H9 (cell line): ENCODE measurements at regions not wholly inside any gene's neighbourhood (a gene's known extent, or its start where the extent isn't known, plus 50 kb on each side); places are given as distances from the start of the nearest gene placed in this dataset.

Source experiments
- DNase-seq: peaks from one replicate; pipeline ENCODE4 v3.0.0-alpha.2; 2017
- H2AFZ ChIP-seq: one replicate; pipeline ENCODE4 v1.6.1; 2013; ENCODE audit warnings: mild to moderate bottlenecking, low read length, control low read depth, moderate library complexity
- H2AK5ac ChIP-seq: 2 replicates; pipeline ENCODE4 v1.6.1; 2013; ENCODE audit warnings: low read length, control low read depth, mixed read lengths; ENCODE audit not compliant: insufficient read length
- H2BK120ac ChIP-seq: one replicate; pipeline ENCODE4 v1.6.1; 2013; ENCODE audit warnings: low read depth, mild to moderate bottlenecking, low read length, control low read depth, inconsistent platforms; ENCODE audit not compliant: poor library complexity, severe bottlenecking
- H2BK12ac ChIP-seq: 2 replicates; pipeline ENCODE4 v1.6.1; 2013; ENCODE audit warnings: low read length, control low read depth, mixed read lengths, low read depth; ENCODE audit not compliant: insufficient read length
- H2BK15ac ChIP-seq: 2 replicates; pipeline ENCODE4 v1.6.1; 2013; ENCODE audit warnings: low read depth, low read length, control low read depth
- H2BK20ac ChIP-seq: one replicate; pipeline ENCODE4 v1.6.1; 2013; ENCODE audit warnings: low read depth, mild to moderate bottlenecking, low read length, control low read depth, inconsistent platforms; ENCODE audit not compliant: poor library complexity, severe bottlenecking
- H2BK5ac ChIP-seq: 2 replicates; pipeline ENCODE4 v1.6.1; 2013; ENCODE audit warnings: low read length, control low read depth, mixed read lengths; ENCODE audit not compliant: insufficient read length
- H3K14ac ChIP-seq: 2 replicates; pipeline ENCODE4 v1.6.1; 2013; ENCODE audit warnings: low read length, control low read depth; ENCODE audit not compliant: insufficient read depth
- H3K18ac ChIP-seq: 2 replicates; pipeline ENCODE4 v1.6.1; 2013; ENCODE audit warnings: low read depth, mild to moderate bottlenecking, mixed read lengths, low read length, control low read depth; ENCODE audit not compliant: insufficient read length
- H3K23ac ChIP-seq: 2 replicates; pipeline ENCODE4 v1.6.1; 2013; ENCODE audit warnings: low read length, control low read depth, mixed read lengths, low read depth; ENCODE audit not compliant: insufficient read length
- H3K23me2 ChIP-seq: 2 replicates; pipeline ENCODE4 v1.6.1; 2013; ENCODE audit warnings: low read depth, mild to moderate bottlenecking, mixed read lengths, low read length, control low read depth; ENCODE audit not compliant: insufficient read length, poor library complexity, severe bottlenecking
- H3K27ac ChIP-seq: 2 replicates; pipeline ENCODE4 v1.5.1; 2013; ENCODE audit warnings: low read length, control low read depth, mixed read lengths, low read depth; ENCODE audit not compliant: insufficient read length
- H3K27me3 ChIP-seq: 2 replicates; pipeline ENCODE4 v1.6.1; 2013; ENCODE audit warnings: low read length, control low read depth, inconsistent platforms; ENCODE audit not compliant: insufficient read depth
- H3K4ac ChIP-seq: 2 replicates; pipeline ENCODE4 v1.6.1; 2013; ENCODE audit warnings: low read depth, mild to moderate bottlenecking, control low read depth, inconsistent platforms, low read length, moderate library complexity
- H3K4me1 ChIP-seq: 2 replicates; pipeline ENCODE4 v1.6.1; 2013; ENCODE audit warnings: low read length, control low read depth, inconsistent platforms; ENCODE audit not compliant: insufficient read depth
- H3K4me2 ChIP-seq: 2 replicates; pipeline ENCODE4 v1.6.1; 2013; ENCODE audit warnings: low read length, control low read depth, mixed read lengths; ENCODE audit not compliant: insufficient read length, insufficient read depth
- H3K56ac ChIP-seq: 2 replicates; pipeline ENCODE4 v1.6.1; 2013; ENCODE audit warnings: low read depth, mild to moderate bottlenecking, mixed read lengths, low read length, control low read depth; ENCODE audit not compliant: insufficient read length
- H3K79me1 ChIP-seq: 2 replicates; pipeline ENCODE4 v1.6.1; 2013; ENCODE audit warnings: low read depth, mild to moderate bottlenecking, moderate library complexity, low read length, control low read depth, inconsistent platforms; ENCODE audit not compliant: insufficient read depth, poor library complexity, severe bottlenecking
- H3K79me2 ChIP-seq: 2 replicates; pipeline ENCODE4 v1.6.1; 2013; ENCODE audit warnings: low read length, control low read depth, inconsistent platforms; ENCODE audit not compliant: insufficient read depth
- H3K9ac ChIP-seq: 2 replicates; pipeline ENCODE4 v1.6.1; 2013; ENCODE audit warnings: low read length, control low read depth, mixed read lengths; ENCODE audit not compliant: insufficient read length; ENCODE audit errors: extremely low read depth
- H3K9me3 ChIP-seq: one replicate; pipeline ENCODE4 v1.6.1; 2013; ENCODE audit warnings: low read depth, low read length, inconsistent platforms; ENCODE audit not compliant: control insufficient read depth
- H3T11ph ChIP-seq: one replicate; pipeline ENCODE4 v1.6.1; 2013; ENCODE audit warnings: mild to moderate bottlenecking, low read length, control low read depth, inconsistent platforms
- H4K20me1 ChIP-seq: one replicate; pipeline ENCODE4 v1.6.1; 2013; ENCODE audit not compliant: control insufficient read depth, insufficient read length, insufficient read depth
- H4K5ac ChIP-seq: 2 replicates; pipeline ENCODE4 v1.6.1; 2013; ENCODE audit warnings: low read depth, mild to moderate bottlenecking, mixed read lengths, low read length, control low read depth; ENCODE audit not compliant: insufficient read length
- H4K8ac ChIP-seq: replicated peaks from 2 replicates; pipeline ENCODE4 v1.6.1; 2013; ENCODE audit warnings: low read length, control low read depth, mixed read lengths, low read depth; ENCODE audit not compliant: insufficient read length
- H4K91ac ChIP-seq: 2 replicates; pipeline ENCODE4 v1.6.1; 2013; ENCODE audit warnings: low read depth, mild to moderate bottlenecking, moderate library complexity, mixed read lengths, low read length, control low read depth; ENCODE audit not compliant: insufficient read length
- H3K27ac Mint-ChIP-seq, 3 experiments: 2 replicates in 2 of 3; 3 replicates in 1 of 3; pipeline ENCODE4 v1.8.0; 2020 to 2021; ENCODE audit warnings: mixed read lengths in 3 of 3, mild to moderate bottlenecking in 1 of 3, moderate library complexity in 1 of 3
- H3K27me3 Mint-ChIP-seq: 2 replicates; pipeline ENCODE4 v1.8.0; 2021; ENCODE audit warnings: low read depth, mild to moderate bottlenecking, moderate library complexity, mixed read lengths
- H3K36me3 Mint-ChIP-seq, 3 experiments: 2 replicates in 2 of 3; 3 replicates in 1 of 3; pipeline ENCODE4 v1.8.0; 2020 to 2021; ENCODE audit warnings: low read depth in 3 of 3, mixed read lengths in 3 of 3; ENCODE audit not compliant: insufficient read depth in 1 of 3
- H3K4me1 Mint-ChIP-seq, 2 experiments: 2 replicates each; pipeline ENCODE4 v1.8.0; 2020; ENCODE audit warnings: mixed read lengths in 2 of 2
- H3K4me3 Mint-ChIP-seq, 2 experiments: 2 replicates in 1 of 2; 3 replicates in 1 of 2; pipeline ENCODE4 v1.8.0; 2020 to 2021; ENCODE audit warnings: mild to moderate bottlenecking in 2 of 2, mixed read lengths in 2 of 2, moderate library complexity in 1 of 2
- H3K9me3 Mint-ChIP-seq, 2 experiments: 2 replicates in 1 of 2; 3 replicates in 1 of 2; pipeline ENCODE4 v1.8.0; 2020; ENCODE audit warnings: mild to moderate bottlenecking in 2 of 2, mixed read lengths in 2 of 2, moderate library complexity in 1 of 2
- TF ChIP-seq, protein P1 (sequence below): fragments of 200-600 bp; sonication (generic); conservative IDR thresholded peaks from 3 replicates; pipeline ENCODE4 v1.8.0; 2021; ENCODE audit warnings: antibody characterized with exemption, mild to moderate bottlenecking

DNA sequence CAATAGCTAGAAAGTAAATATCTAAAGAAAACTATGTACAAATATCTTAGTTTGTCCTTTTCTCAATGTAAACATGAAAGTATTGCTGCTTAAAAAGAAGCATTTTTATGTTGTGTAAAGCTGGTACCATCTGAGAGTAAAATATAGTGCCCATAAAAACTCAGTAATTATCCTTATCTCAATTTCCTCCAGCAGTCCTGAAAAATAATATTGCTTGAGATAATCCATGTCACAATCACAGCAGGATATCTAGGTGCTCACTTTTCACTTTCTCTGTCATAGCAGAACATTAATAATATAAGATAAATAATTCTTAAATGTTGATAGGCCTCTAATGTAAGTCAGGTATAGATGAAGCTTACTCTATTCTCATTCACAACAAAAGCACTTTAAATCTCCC is 285.5 kb downstream of the ZBBX start:
- H2AK5ac ChIP-seq = no peak overlapping the region
- H3T11ph ChIP-seq = no peak overlapping the region
- no peaks in the 10 kb centered on the region for H3K9me3 ChIP-seq
- TF ChIP-seq, protein P1, sequence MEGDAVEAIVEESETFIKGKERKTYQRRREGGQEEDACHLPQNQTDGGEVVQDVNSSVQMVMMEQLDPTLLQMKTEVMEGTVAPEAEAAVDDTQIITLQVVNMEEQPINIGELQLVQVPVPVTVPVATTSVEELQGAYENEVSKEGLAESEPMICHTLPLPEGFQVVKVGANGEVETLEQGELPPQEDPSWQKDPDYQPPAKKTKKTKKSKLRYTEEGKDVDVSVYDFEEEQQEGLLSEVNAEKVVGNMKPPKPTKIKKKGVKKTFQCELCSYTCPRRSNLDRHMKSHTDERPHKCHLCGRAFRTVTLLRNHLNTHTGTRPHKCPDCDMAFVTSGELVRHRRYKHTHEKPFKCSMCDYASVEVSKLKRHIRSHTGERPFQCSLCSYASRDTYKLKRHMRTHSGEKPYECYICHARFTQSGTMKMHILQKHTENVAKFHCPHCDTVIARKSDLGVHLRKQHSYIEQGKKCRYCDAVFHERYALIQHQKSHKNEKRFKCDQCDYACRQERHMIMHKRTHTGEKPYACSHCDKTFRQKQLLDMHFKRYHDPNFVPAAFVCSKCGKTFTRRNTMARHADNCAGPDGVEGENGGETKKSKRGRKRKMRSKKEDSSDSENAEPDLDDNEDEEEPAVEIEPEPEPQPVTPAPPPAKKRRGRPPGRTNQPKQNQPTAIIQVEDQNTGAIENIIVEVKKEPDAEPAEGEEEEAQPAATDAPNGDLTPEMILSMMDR = no peak
- H3K14ac ChIP-seq = no peak overlapping the region
- no peak overlapping the region for H3K4ac ChIP-seq
- H2BK5ac ChIP-seq = no peak overlapping the region
- H3K18ac ChIP-seq = no peak overlapping the region
- H2BK15ac ChIP-seq = no peak overlapping the region
- no peaks in the 10 kb centered on the region for H3K27me3 ChIP-seq
- Mint-ChIP-seq H3K27ac (no peak overlapping the region), H3K4me3 (no peak overlapping the region), H3K4me1 (no peaks in the 10 kb centered on the region), H3K36me3 (no peaks in the 10 kb centered on the region), H3K27me3 (no peaks in the 10 kb centered on the region), H3K9me3 (no peaks in the 10 kb centered on the region)
- H4K20me1 ChIP-seq = no peaks in the 10 kb centered on the region
- H3K79me1 ChIP-seq = no peaks in the 10 kb centered on the region
- H3K23me2 ChIP-seq = no peaks in the 10 kb centered on the region
- H3K23ac ChIP-seq = no peak overlapping the region
- DNase-seq = no peak
- H4K8ac ChIP-seq = no peak overlapping the region
- H3K79me2 ChIP-seq = no peaks in the 10 kb centered on the region
- H4K91ac ChIP-seq = no peak overlapping the region
- no peak overlapping the region for H2BK20ac ChIP-seq
- no peak overlapping the region for H3K56ac ChIP-seq
- H2BK120ac ChIP-seq = no peak overlapping the region
- no peak overlapping the region for H3K4me2 ChIP-seq
- H2AFZ ChIP-seq = no peak overlapping the region
- no peaks in the 10 kb centered on the region for H3K4me1 ChIP-seq
- no peak overlapping the region for H3K27ac ChIP-seq
- no peak overlapping the region for H2BK12ac ChIP-seq
- no peak overlapping the region for H3K9ac ChIP-seq
- H4K5ac ChIP-seq = no peak overlapping the region
